ENCODE measurements at regions not wholly inside any gene's neighbourhood (a gene's known extent, or its start where the extent isn't known, plus 50 kb on each side); places are given as distances from the start of the nearest gene placed in this dataset.

DNA sequence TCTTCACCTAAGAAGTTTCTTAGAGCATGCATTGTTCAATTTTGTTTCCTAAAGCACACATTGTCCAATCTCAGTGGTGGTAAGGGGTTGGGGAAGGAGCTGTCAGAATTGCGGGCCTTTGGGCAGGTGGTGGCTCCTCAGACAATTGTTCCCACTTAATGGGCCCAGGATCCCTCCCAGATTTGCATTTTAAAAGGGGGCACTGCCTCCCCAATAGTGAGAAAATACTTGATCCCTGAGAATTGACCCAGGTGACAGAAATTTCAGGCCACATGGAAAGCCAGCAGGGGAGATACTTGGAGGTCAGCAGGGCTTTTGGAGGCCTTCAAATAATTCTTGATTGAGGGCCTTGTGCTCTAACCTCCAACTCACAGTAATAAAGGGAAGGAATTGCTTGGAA, 217.1 kb downstream of the ZNF674 start:
- Histone ChIP-seq H3K9me3 (ENCODE audit: low read length) (no peaks in the 10 kb centered on the region), H2AFZ (ENCODE audit: low read length) (no peak overlapping the region), H3K27me3 (ENCODE audit: control insufficient read depth in 1 of 2, insufficient read depth in 2 of 2, low read length in 2 of 2) (no peaks in the 10 kb centered on the region), H3K4me3 (replicated peaks in 1 of 3; ENCODE audit: insufficient read depth in 1 of 3, low read depth in 2 of 3, low read length in 3 of 3) (no peak overlapping the region), H3K27ac (ENCODE audit: extremely low read length, insufficient read depth, low read length) (peak overlapping the region; percentile 100), H3K4me1 (ENCODE audit: insufficient read depth, low read length) (peaks cover 67% of the 10 kb centered on the region), H3K36me3 (replicated peaks in 1 of 2; ENCODE audit: control insufficient read depth in 1 of 2, insufficient read depth in 2 of 2, low read length in 2 of 2) (peaks cover 0 to 3% of the 10 kb centered on the region in 2 experiments; a peak in 2 of 5 replicates), H4K20me1 (ENCODE audit: insufficient read depth, low read length) (no peaks in the 10 kb centered on the region), H3K4me2 (ENCODE audit: low read depth, low read length) (peak overlapping the region; percentile 90), H3K79me2 (ENCODE audit: insufficient read depth, low read length) (peaks cover 7% of the 10 kb centered on the region), H3K9ac (ENCODE audit: insufficient read depth, low read depth, low read length) (peak overlapping the region; percentile 97)
- BruUV-seq (replicated peaks): no TSS peak
- ATAC-seq (no peak; the same call in 2 of the 3 replicates), DNase-seq (ENCODE audit: low spot score) (no peak), FAIRE-seq (no peak)
- in situ Hi-C loops (cut with HindIII; ENCODE audit: extremely low pct_ligation_motif_present, low pct_unique_long_range_greater_than_20kb): no loop called here
- no peak for TF ChIP-seq ZNF121 (CRISPR knock-in tag; IDR thresholded peaks at IDR 0.05)
- TF ChIP-seq ZNF235 (CRISPR knock-in tag; IDR thresholded peaks at IDR 0.05; ENCODE audit: borderline replicate concordance): no peak
- TF ChIP-seq, protein P1, sequence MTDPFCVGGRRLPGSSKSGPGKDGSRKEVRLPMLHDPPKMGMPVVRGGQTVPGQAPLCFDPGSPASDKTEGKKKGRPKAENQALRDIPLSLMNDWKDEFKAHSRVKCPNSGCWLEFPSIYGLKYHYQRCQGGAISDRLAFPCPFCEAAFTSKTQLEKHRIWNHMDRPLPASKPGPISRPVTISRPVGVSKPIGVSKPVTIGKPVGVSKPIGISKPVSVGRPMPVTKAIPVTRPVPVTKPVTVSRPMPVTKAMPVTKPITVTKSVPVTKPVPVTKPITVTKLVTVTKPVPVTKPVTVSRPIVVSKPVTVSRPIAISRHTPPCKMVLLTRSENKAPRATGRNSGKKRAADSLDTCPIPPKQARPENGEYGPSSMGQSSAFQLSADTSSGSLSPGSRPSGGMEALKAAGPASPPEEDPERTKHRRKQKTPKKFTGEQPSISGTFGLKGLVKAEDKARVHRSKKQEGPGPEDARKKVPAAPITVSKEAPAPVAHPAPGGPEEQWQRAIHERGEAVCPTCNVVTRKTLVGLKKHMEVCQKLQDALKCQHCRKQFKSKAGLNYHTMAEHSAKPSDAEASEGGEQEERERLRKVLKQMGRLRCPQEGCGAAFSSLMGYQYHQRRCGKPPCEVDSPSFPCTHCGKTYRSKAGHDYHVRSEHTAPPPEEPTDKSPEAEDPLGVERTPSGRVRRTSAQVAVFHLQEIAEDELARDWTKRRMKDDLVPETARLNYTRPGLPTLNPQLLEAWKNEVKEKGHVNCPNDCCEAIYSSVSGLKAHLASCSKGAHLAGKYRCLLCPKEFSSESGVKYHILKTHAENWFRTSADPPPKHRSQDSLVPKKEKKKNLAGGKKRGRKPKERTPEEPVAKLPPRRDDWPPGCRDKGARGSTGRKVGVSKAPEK (CRISPR knock-in tag; IDR thresholded peaks at IDR 0.05; ENCODE audit: borderline replicate concordance): no peak
- no peak for TF ChIP-seq CBX2 (IDR thresholded peaks at IDR 0.05; ENCODE audit: low read depth, low read length)
- TF ChIP-seq CBX2 (CRISPR knock-in tag; IDR thresholded peaks at IDR 0.05; ENCODE audit: low read depth): no peak
- TF ChIP-seq RBM39 (IDR thresholded peaks at IDR 0.05; ENCODE audit: low read depth, low read length, poor library complexity, severe bottlenecking): no peak
- TF ChIP-seq, protein P2, sequence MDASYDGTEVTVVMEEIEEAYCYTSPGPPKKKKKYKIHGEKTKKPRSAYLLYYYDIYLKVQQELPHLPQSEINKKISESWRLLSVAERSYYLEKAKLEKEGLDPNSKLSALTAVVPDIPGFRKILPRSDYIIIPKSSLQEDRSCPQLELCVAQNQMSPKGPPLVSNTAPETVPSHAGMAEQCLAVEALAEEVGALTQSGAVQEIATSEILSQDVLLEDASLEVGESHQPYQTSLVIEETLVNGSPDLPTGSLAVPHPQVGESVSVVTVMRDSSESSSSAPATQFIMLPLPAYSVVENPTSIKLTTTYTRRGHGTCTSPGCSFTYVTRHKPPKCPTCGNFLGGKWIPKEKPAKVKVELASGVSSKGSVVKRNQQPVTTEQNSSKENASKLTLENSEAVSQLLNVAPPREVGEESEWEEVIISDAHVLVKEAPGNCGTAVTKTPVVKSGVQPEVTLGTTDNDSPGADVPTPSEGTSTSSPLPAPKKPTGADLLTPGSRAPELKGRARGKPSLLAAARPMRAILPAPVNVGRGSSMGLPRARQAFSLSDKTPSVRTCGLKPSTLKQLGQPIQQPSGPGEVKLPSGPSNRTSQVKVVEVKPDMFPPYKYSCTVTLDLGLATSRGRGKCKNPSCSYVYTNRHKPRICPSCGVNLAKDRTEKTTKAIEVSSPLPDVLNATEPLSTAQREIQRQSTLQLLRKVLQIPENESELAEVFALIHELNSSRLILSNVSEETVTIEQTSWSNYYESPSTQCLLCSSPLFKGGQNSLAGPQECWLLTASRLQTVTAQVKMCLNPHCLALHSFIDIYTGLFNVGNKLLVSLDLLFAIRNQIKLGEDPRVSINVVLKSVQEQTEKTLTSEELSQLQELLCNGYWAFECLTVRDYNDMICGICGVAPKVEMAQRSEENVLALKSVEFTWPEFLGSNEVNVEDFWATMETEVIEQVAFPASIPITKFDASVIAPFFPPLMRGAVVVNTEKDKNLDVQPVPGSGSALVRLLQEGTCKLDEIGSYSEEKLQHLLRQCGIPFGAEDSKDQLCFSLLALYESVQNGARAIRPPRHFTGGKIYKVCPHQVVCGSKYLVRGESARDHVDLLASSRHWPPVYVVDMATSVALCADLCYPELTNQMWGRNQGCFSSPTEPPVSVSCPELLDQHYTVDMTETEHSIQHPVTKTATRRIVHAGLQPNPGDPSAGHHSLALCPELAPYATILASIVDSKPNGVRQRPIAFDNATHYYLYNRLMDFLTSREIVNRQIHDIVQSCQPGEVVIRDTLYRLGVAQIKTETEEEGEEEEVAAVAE (CRISPR knock-in tag; IDR thresholded peaks at IDR 0.05; ENCODE audit: borderline replicate concordance): no peak
- TF ChIP-seq ZNF788 (CRISPR knock-in tag; IDR thresholded peaks at IDR 0.05; ENCODE audit: borderline replicate concordance): no peak
- TF ChIP-seq POLR2G (IDR thresholded peaks at IDR 0.05; ENCODE audit: low read depth, low read length): no peak
- no peak for TF ChIP-seq REL (CRISPR knock-in tag; conservative IDR thresholded peaks at IDR 0.05)
- TF ChIP-seq, protein P3, sequence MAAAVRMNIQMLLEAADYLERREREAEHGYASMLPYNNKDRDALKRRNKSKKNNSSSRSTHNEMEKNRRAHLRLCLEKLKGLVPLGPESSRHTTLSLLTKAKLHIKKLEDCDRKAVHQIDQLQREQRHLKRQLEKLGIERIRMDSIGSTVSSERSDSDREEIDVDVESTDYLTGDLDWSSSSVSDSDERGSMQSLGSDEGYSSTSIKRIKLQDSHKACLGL (CRISPR knock-in tag; IDR thresholded peaks at IDR 0.05): no peak
- TF ChIP-seq ZNF792 (CRISPR knock-in tag; IDR thresholded peaks at IDR 0.05): no peak
- TF ChIP-seq ZNF850 (CRISPR knock-in tag; conservative IDR thresholded peaks at IDR 0.05): no peak
- intact Hi-C loops (cut with micrococcal nuclease; ENCODE audit: unreplicated experiment): loop anchor here (10.0 kb wide), 1 partner anchor 143 kb away; no protein-coding TSS in a partner anchor
- ChIA-PET CTCF (ENCODE audit: low intra/inter-chr PET ratio, low total read pairs) (no interaction called here), POLR2A (interaction anchor here (2.5 kb wide), 1 partner anchor 49 kb away, joined by 9 read pairs; no protein-coding TSS in a partner anchor)
- WGBS (ENCODE audit: low lambda C conversion rate): 38% methylated on average over 1 of the region's 1 CpG
